ENCODE measurements at regions not wholly inside any gene's neighbourhood (a gene's known extent, or its start where the extent isn't known, plus 50 kb on each side); places are given as distances from the start of the nearest gene placed in this dataset.

- no peaks in the 10 kb centered on the region for H3K27me3 ChIP-seq
- H3K4me3 ChIP-seq = no peak overlapping the region
- H3K4me1 ChIP-seq (ENCODE audit: low read depth) = no peaks in the 10 kb centered on the region
- no peaks in the 10 kb centered on the region for H3K9me3 ChIP-seq (ENCODE audit: low read depth)
- H3K36me3 ChIP-seq = no peaks in the 10 kb centered on the region
- no peak for TF ChIP-seq CTCF (IDR thresholded peaks at IDR 0.05; ENCODE audit: low read depth, low read length)
- no peak for DNase-seq (ENCODE audit: low read depth in 1 of 2, low spot score in 1 of 2)
- H3K27ac ChIP-seq = no peak overlapping the region
Measured at GRCh38 chr9:119559056-119559455, 189.8 kb upstream of the BRINP1 start.

- TF ChIP-seq CTCF (IDR thresholded peaks at IDR 0.05; ENCODE audit: low read depth, low read length) = peak; percentile 99
- peak overlapping the region; percentile 18 for H3K4me3 ChIP-seq
- no peaks in the 10 kb centered on the region for H3K9me3 ChIP-seq (ENCODE audit: low read depth)
- no peaks in the 10 kb centered on the region for H3K27me3 ChIP-seq
- DNase-seq (ENCODE audit: low read depth in 1 of 2, low spot score in 1 of 2) = peak; percentile 78 to 82
- H3K4me1 ChIP-seq (ENCODE audit: low read depth) = peaks cover 3% of the 10 kb centered on the region
- H3K36me3 ChIP-seq = no peaks in the 10 kb centered on the region
- no peak overlapping the region for H3K27ac ChIP-seq
Measured at GRCh38 chr9:119556129-119556875, 187.1 kb upstream of the BRINP1 start.

GRCh38 chr9:119544492-119544891 lies 175.3 kb upstream of the BRINP1 start:
- H3K4me3 ChIP-seq = no peak overlapping the region
- DNase-seq (ENCODE audit: low read depth in 1 of 2, low spot score in 1 of 2) = no peak
- H3K4me1 ChIP-seq (ENCODE audit: low read depth) = no peaks in the 10 kb centered on the region
- TF ChIP-seq CTCF (IDR thresholded peaks at IDR 0.05; ENCODE audit: low read depth, low read length) = no peak
- H3K27me3 ChIP-seq = no peaks in the 10 kb centered on the region
- no peaks in the 10 kb centered on the region for H3K9me3 ChIP-seq (ENCODE audit: low read depth)
- H3K27ac ChIP-seq = no peak overlapping the region
- H3K36me3 ChIP-seq = no peaks in the 10 kb centered on the region

- TF ChIP-seq CTCF (IDR thresholded peaks at IDR 0.05; ENCODE audit: low read depth, low read length) = no peak
- no peaks in the 10 kb centered on the region for H3K9me3 ChIP-seq (ENCODE audit: low read depth)
- no peak overlapping the region for H3K27ac ChIP-seq
- no peak overlapping the region for H3K4me3 ChIP-seq
- no peak for DNase-seq (ENCODE audit: low read depth in 1 of 2, low spot score in 1 of 2)
- no peaks in the 10 kb centered on the region for H3K4me1 ChIP-seq (ENCODE audit: low read depth)
- H3K36me3 ChIP-seq = no peaks in the 10 kb centered on the region
- H3K27me3 ChIP-seq = no peaks in the 10 kb centered on the region
Measured at GRCh38 chr9:119537138-119537537, 167.9 kb upstream of the BRINP1 start.

- no peak overlapping the region for H3K27ac ChIP-seq
- DNase-seq (ENCODE audit: low read depth in 1 of 2, low spot score in 1 of 2) = peak in 1 of 2 donors; percentile 30
- no peaks in the 10 kb centered on the region for H3K36me3 ChIP-seq
- no peak for TF ChIP-seq CTCF (IDR thresholded peaks at IDR 0.05; ENCODE audit: low read depth, low read length)
- H3K27me3 ChIP-seq = no peaks in the 10 kb centered on the region
- no peaks in the 10 kb centered on the region for H3K4me1 ChIP-seq (ENCODE audit: low read depth)
- H3K4me3 ChIP-seq = no peak overlapping the region
- H3K9me3 ChIP-seq (ENCODE audit: low read depth) = no peaks in the 10 kb centered on the region
Measured at GRCh38 chr9:119533504-119533903, 164.3 kb upstream of the BRINP1 start.

All from cardiac muscle cell (in vitro differentiated cells and primary cell).